H1 (cell line): ENCODE measurements at regions not wholly inside any gene's neighbourhood (a gene's known extent, or its start where the extent isn't known, plus 50 kb on each side); places are given as distances from the start of the nearest gene placed in this dataset.

Source experiments
- CTCF ChIA-PET: fragments of 300-600 bp; sonication (Branson Sonifier 250); formaldehyde crosslinking; loops from one replicate; lab custom pipeline; 2021; ENCODE audit not compliant: partially characterized antibody; lab: Charles Lee
- POLR2A ChIA-PET: fragments of 300-600 bp; sonication (Branson Sonifier 250); formaldehyde crosslinking; loops from one replicate; lab custom pipeline; 2021; ENCODE audit warnings: inconsistent platforms; ENCODE audit not compliant: partially characterized antibody; lab: Charles Lee
- DNase-seq, 2 experiments: peaks; one replicate each; pipeline versions ENCODE4 v3.0.0 to v3.0.0-alpha.2; 2010 to 2022; ENCODE audit warnings: low spot score in 2 of 2, low read depth in 1 of 2, mixed read lengths in 1 of 2
- FAIRE-seq: peaks from 2 replicates; lab custom pipeline; 2011; peaks lifted over from hg19 to GRCh38; lab: Jason Lieb, UNC
- H2AFZ ChIP-seq: 2 replicates; pipeline ENCODE4 v1.8.1; 2012; ENCODE audit warnings: low read length, inconsistent platforms
- H2AK5ac ChIP-seq: 2 replicates; pipeline ENCODE4 v1.6.1; 2013; ENCODE audit warnings: low read depth, low read length
- H2BK120ac ChIP-seq: replicated peaks from 2 replicates; pipeline ENCODE3; 2013; ENCODE audit warnings: low read depth, low read length, inconsistent platforms
- H2BK12ac ChIP-seq: 2 replicates; pipeline ENCODE4 v1.6.1; 2013; ENCODE audit warnings: low read depth, low read length
- H2BK15ac ChIP-seq: 2 replicates; pipeline ENCODE4 v1.6.1; 2013; ENCODE audit warnings: low read length
- H2BK20ac ChIP-seq: 2 replicates; pipeline ENCODE4 v1.6.1; 2013; ENCODE audit warnings: low read length
- H2BK5ac ChIP-seq: 2 replicates; pipeline ENCODE4 v1.6.1; 2013; ENCODE audit warnings: low read depth, low read length
- H3K14ac ChIP-seq: 2 replicates; pipeline ENCODE4 v1.6.1; 2013; ENCODE audit warnings: inconsistent platforms; ENCODE audit not compliant: insufficient read length
- H3K18ac ChIP-seq: 2 replicates; pipeline ENCODE4 v1.6.1; 2013; ENCODE audit warnings: low read length; ENCODE audit errors: extremely low read depth
- H3K23ac ChIP-seq: 2 replicates; pipeline ENCODE4 v1.6.1; 2013; ENCODE audit warnings: inconsistent platforms; ENCODE audit not compliant: insufficient read length
- H3K23me2 ChIP-seq: 2 replicates; pipeline ENCODE4 v1.6.1; 2013; ENCODE audit warnings: low read depth, low read length
- H3K27ac ChIP-seq: 2 replicates; pipeline ENCODE4 v1.6.1; 2011; ENCODE audit warnings: low read depth, low read length, inconsistent platforms
- H3K27me3 ChIP-seq, 4 experiments: replicated peaks in 1 of 4; 1 replicate in 1 of 4; 2 replicates in 3 of 4; pipeline versions ENCODE4 v1.6.1 to v1.8.1; 2011 to 2013; ENCODE audit warnings: low read length in 3 of 4, mild to moderate bottlenecking in 3 of 4, inconsistent platforms in 2 of 4, mixed read lengths in 2 of 4, moderate library complexity in 1 of 4; ENCODE audit not compliant: control insufficient read depth in 3 of 4, insufficient read depth in 3 of 4; ENCODE audit errors: extremely low read depth in 1 of 4
- H3K36me3 ChIP-seq, 4 experiments: 2 replicates each; pipeline versions ENCODE4 v1.6.1 to v1.8.1; 2011 to 2013; ENCODE audit warnings: mild to moderate bottlenecking in 4 of 4, low read length in 3 of 4, moderate library complexity in 2 of 4, control low read depth in 1 of 4, inconsistent platforms in 1 of 4; ENCODE audit not compliant: insufficient read depth in 4 of 4, control insufficient read depth in 2 of 4
- H3K4ac ChIP-seq: replicated peaks from 2 replicates; pipeline ENCODE3; 2013; ENCODE audit warnings: low read length, low read depth, mixed read lengths, inconsistent platforms; ENCODE audit not compliant: insufficient read length
- H3K4me1 ChIP-seq, 4 experiments: replicated peaks in 1 of 4; 1 replicate in 1 of 4; 2 replicates in 3 of 4; pipeline versions ENCODE4 v1.6.1 to v1.8.1; 2011 to 2013; ENCODE audit warnings: low read length in 3 of 4, inconsistent platforms in 2 of 4, mixed read lengths in 1 of 4; ENCODE audit not compliant: insufficient read depth in 4 of 4, control insufficient read depth in 3 of 4
- H3K4me2 ChIP-seq, 2 experiments: 2 replicates each; pipeline versions ENCODE4 v1.6.1 to v1.8.1; 2011 to 2013; ENCODE audit warnings: low read depth in 2 of 2, low read length in 2 of 2, control low read depth in 1 of 2, inconsistent platforms in 1 of 2, mild to moderate bottlenecking in 1 of 2; ENCODE audit not compliant: insufficient read depth in 1 of 2
- H3K4me3 ChIP-seq, 4 experiments: fragments of 200-600, 300-600 bp in 1 of 4; sonication (generic), shearing (Covaris generic), sonication (Bioruptor Twin) in 1 of 4; 2 replicates each; pipeline versions ENCODE4 v1.5.1 to v1.8.1; 2011 to 2016; ENCODE audit warnings: low read length in 4 of 4, low read depth in 3 of 4, control low read depth in 2 of 4, inconsistent platforms in 2 of 4, mild to moderate bottlenecking in 2 of 4, mixed read lengths in 1 of 4, moderate library complexity in 1 of 4; ENCODE audit not compliant: insufficient read depth in 2 of 4; ENCODE audit errors: extremely low read depth in 1 of 4
- H3K56ac ChIP-seq: replicated peaks from 2 replicates; pipeline ENCODE3; 2013; ENCODE audit warnings: low read depth, mild to moderate bottlenecking, mixed read lengths, low read length, inconsistent platforms; ENCODE audit not compliant: insufficient read length
- H3K79me1 ChIP-seq: 2 replicates; pipeline ENCODE4 v1.6.1; 2013; ENCODE audit warnings: low read depth, low read length, control low read depth
- H3K79me2 ChIP-seq, 2 experiments: 2 replicates each; pipeline versions ENCODE4 v1.6.1 to v1.8.1; 2012 to 2013; ENCODE audit warnings: low read length in 2 of 2, mild to moderate bottlenecking in 2 of 2, inconsistent platforms in 1 of 2; ENCODE audit not compliant: insufficient read depth in 2 of 2, control insufficient read depth in 1 of 2
- H3K9ac ChIP-seq, 4 experiments: replicated peaks in 1 of 4; 1 replicate in 1 of 4; 2 replicates in 3 of 4; pipeline versions ENCODE4 v1.6.1 to v1.8.1; 2011 to 2013; ENCODE audit warnings: low read depth in 3 of 4, low read length in 3 of 4, control low read depth in 2 of 4, mild to moderate bottlenecking in 2 of 4, moderate library complexity in 2 of 4, inconsistent platforms in 1 of 4; ENCODE audit errors: extremely low read depth in 1 of 4
- H3K9me3 ChIP-seq, 2 experiments: 2 replicates each; pipeline versions ENCODE4 v1.6.1 to v1.8.1; 2012 to 2013; ENCODE audit warnings: mild to moderate bottlenecking in 2 of 2, moderate library complexity in 2 of 2, control low read depth in 1 of 2, inconsistent platforms in 1 of 2, low read depth in 1 of 2, low read length in 1 of 2, mixed read lengths in 1 of 2; ENCODE audit not compliant: insufficient read depth in 2 of 2
- H4K20me1 ChIP-seq, 2 experiments: replicated peaks in 1 of 2; 2 replicates each; pipeline versions ENCODE3 to v1.8.1; 2011 to 2013; ENCODE audit warnings: inconsistent platforms in 2 of 2, low read length in 2 of 2, mild to moderate bottlenecking in 1 of 2; ENCODE audit not compliant: insufficient read depth in 2 of 2, control insufficient read depth in 1 of 2
- H4K5ac ChIP-seq: 2 replicates; pipeline ENCODE4 v1.6.1; 2013; ENCODE audit warnings: low read length, low read depth, mixed read lengths, inconsistent platforms; ENCODE audit not compliant: insufficient read length
- H4K8ac ChIP-seq: 2 replicates; pipeline ENCODE4 v1.8.0; 2013; ENCODE audit warnings: mild to moderate bottlenecking, moderate library complexity, low read length, inconsistent platforms; ENCODE audit not compliant: insufficient read depth; ENCODE audit errors: extremely low read depth
- H4K91ac ChIP-seq: replicated peaks from 2 replicates; pipeline ENCODE3; 2013; ENCODE audit warnings: low read length, mixed read lengths, inconsistent platforms; ENCODE audit not compliant: insufficient read length
- BACH1 ChIP-seq: IDR thresholded peaks from 2 replicates; pipeline ENCODE4 v1.6.1; 2012; ENCODE audit warnings: low read length, improper control_type of control experiment
- BCL11A ChIP-seq, 2 experiments: IDR thresholded peaks; one replicate each; pipeline ENCODE4 v1.6.1; 2011; ENCODE audit warnings: low read depth in 2 of 2, low read length in 2 of 2, mild to moderate bottlenecking in 2 of 2
- CBX5 ChIP-seq: fragments of 300-800, 300-1000 bp; sonication (generic); IDR thresholded peaks from 2 replicates; pipeline ENCODE4 v1.7.1; 2016; ENCODE audit warnings: antibody characterized with exemption, low read length, low read depth
- CHD2 ChIP-seq: IDR thresholded peaks from 2 replicates; pipeline ENCODE4 v1.6.1; 2012; ENCODE audit warnings: low read length, improper control_type of control experiment
- EZH2 ChIP-seq: fragments of 200-600 bp; sonication (generic); IDR thresholded peaks from 2 replicates; pipeline ENCODE4 v1.7.1; 2012; ENCODE audit warnings: low read depth, mild to moderate bottlenecking, moderate library complexity, low read length, inconsistent platforms; ENCODE audit not compliant: severe bottlenecking
- JUN ChIP-seq: IDR thresholded peaks from 2 replicates; pipeline ENCODE4 v1.6.1; 2011; ENCODE audit warnings: low read depth, mild to moderate bottlenecking, improper control_type of control experiment, low read length
- JUND ChIP-seq: IDR thresholded peaks from 2 replicates; pipeline ENCODE4 v1.6.1; 2011; ENCODE audit warnings: mild to moderate bottlenecking, improper control_type of control experiment, low read length
- MAFK ChIP-seq: IDR thresholded peaks from 2 replicates; pipeline ENCODE4 v1.6.1; 2012; ENCODE audit warnings: low read depth, mild to moderate bottlenecking, improper control_type of control experiment, low read length
- PHF8 ChIP-seq: fragments of 200-600 bp; sonication (generic); conservative IDR thresholded peaks from 2 replicates; pipeline ENCODE4 v1.7.1; 2012; ENCODE audit warnings: low read depth, mild to moderate bottlenecking, inconsistent platforms, low read length, moderate library complexity
- POLR2A ChIP-seq, 2 experiments: IDR thresholded peaks; 1 replicate in 1 of 2; 2 replicates in 1 of 2; pipeline ENCODE4 v1.6.1; 2011; ENCODE audit warnings: low read depth in 2 of 2, low read length in 2 of 2, mild to moderate bottlenecking in 2 of 2; ENCODE audit errors: control extremely low read depth in 1 of 2
- RAD21 ChIP-seq, 2 experiments: IDR thresholded peaks in 1 of 2; conservative IDR thresholded peaks in 1 of 2; 2 replicates each; pipeline ENCODE4 v1.6.1; 2011; ENCODE audit warnings: low read depth in 2 of 2, low read length in 2 of 2, improper control_type of control experiment in 1 of 2, inconsistent platforms in 1 of 2, mild to moderate bottlenecking in 1 of 2, moderate library complexity in 1 of 2
- RNF2 ChIP-seq: fragments of 200-900, 300-1000 bp; sonication (generic); IDR thresholded peaks from 2 replicates; pipeline ENCODE4 v1.7.1; 2016; ENCODE audit warnings: borderline replicate concordance, low read depth, mild to moderate bottlenecking, antibody characterized with exemption, low read length; ENCODE audit not compliant: poor library complexity, severe bottlenecking; ENCODE audit errors: missing control alignments
- SIN3A ChIP-seq, 2 experiments: IDR thresholded peaks in 1 of 2; conservative IDR thresholded peaks in 1 of 2; 2 replicates each; pipeline ENCODE4 v1.6.1; 2011 to 2012; ENCODE audit warnings: low read length in 2 of 2, improper control_type of control experiment in 1 of 2, low read depth in 1 of 2, mild to moderate bottlenecking in 1 of 2
- SIX5 ChIP-seq: IDR thresholded peaks from 2 replicates; pipeline ENCODE4 v1.6.1; 2011; ENCODE audit warnings: mild to moderate bottlenecking, low read depth, low read length
- WGBS, 2 experiments: shearing (Covaris generic) in 1 of 2; methylation state at CpG; one replicate each; pipeline versions ENCODE4 v1.1.6 to v1.1.7; 2013 to 2015; ENCODE audit warnings: low lambda C conversion rate in 2 of 2, mixed read lengths in 2 of 2, inconsistent platforms in 1 of 2, low coverage in 1 of 2, missing lambda C conversion rate in 1 of 2; ENCODE audit not compliant: insufficient replicate concordance in 2 of 2, insufficient coverage in 1 of 2, insufficient read length in 1 of 2; ENCODE audit errors: extremely low coverage in 1 of 2, missing lambda C conversion rate in 1 of 2; 5-methylcytosine and 5-hydroxymethylcytosine counted together
- TF ChIP-seq, protein P1 (sequence below): IDR thresholded peaks from 2 replicates; pipeline ENCODE4 v1.6.1; 2011; ENCODE audit warnings: low read depth, mild to moderate bottlenecking, low read length; ENCODE audit not compliant: insufficient read depth

DNA sequence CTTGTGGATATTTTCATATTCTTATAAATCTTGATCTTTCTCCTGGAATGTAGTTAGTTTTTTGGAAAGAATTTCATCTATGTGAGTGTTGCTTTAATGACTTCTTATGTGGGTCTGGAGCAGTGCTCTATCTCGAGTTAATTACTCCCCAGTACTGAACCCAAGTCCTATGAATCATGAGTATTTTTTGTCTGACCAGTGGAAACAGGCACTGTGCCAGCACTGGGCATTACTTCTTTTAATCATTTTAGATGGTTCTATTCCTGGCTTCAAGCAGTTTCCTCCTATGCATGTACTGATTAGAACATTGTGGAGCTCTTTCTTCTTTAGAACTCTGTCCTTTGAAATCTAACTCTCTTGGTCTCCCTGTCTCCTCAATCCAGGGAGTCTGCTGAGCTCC is 466.3 kb downstream of the PCDH17 start:
- no peak overlapping the region for H3K14ac ChIP-seq
- H2AK5ac ChIP-seq = no peak overlapping the region
- no peaks in the 10 kb centered on the region for H3K4me1 ChIP-seq
- H2BK20ac ChIP-seq = no peak overlapping the region
- H3K9me3 ChIP-seq = no peaks in the 10 kb centered on the region
- H4K20me1 ChIP-seq = no peaks in the 10 kb centered on the region
- ChIA-PET CTCF (no interaction called here), POLR2A (no interaction called here)
- no peak overlapping the region for H4K5ac ChIP-seq
- no peak overlapping the region for H3K18ac ChIP-seq
- H3K36me3 ChIP-seq = no peaks in the 10 kb centered on the region
- no peak overlapping the region for H3K9ac ChIP-seq
- DNase-seq (no peak), FAIRE-seq (no peak)
- H3K23me2 ChIP-seq = no peaks in the 10 kb centered on the region
- H2BK12ac ChIP-seq = no peak overlapping the region
- no peaks in the 10 kb centered on the region for H3K27me3 ChIP-seq
- WGBS, 2 experiments = 85% methylated on average over 1 of the region's 1 CpG; no CpG with 5 or more reads in 1 of the 2 experiments
- H3K4ac ChIP-seq = no peak overlapping the region
- no peak overlapping the region for H2BK120ac ChIP-seq
- H4K91ac ChIP-seq = no peak overlapping the region
- no peak overlapping the region for H3K4me3 ChIP-seq
- H2AFZ ChIP-seq = no peak overlapping the region
- no peak overlapping the region for H2BK15ac ChIP-seq
- no peak overlapping the region for H4K8ac ChIP-seq
- no peaks in the 10 kb centered on the region for H3K79me2 ChIP-seq
- no peak overlapping the region for H3K56ac ChIP-seq
- H3K23ac ChIP-seq = no peak overlapping the region
- H3K27ac ChIP-seq = no peak overlapping the region
- no peak overlapping the region for H2BK5ac ChIP-seq
- H3K79me1 ChIP-seq = no peaks in the 10 kb centered on the region
- no peak overlapping the region for H3K4me2 ChIP-seq
- TF ChIP-seq RAD21 (IDR thresholded peaks at IDR 0.05 in 1 of 2, conservative IDR thresholded peaks at IDR 0.05 in 1 of 2; ENCODE audit: low read depth in 2 of 2, low read length in 2 of 2) (no peak), EZH2 (no peak), MAFK (no peak), JUND (no peak), PHF8 (no peak), JUN (no peak), CBX5 (no peak), SIX5 (no peak), SIN3A (conservative IDR thresholded peaks at IDR 0.05 in 1 of 2, IDR thresholded peaks at IDR 0.05 in 1 of 2; ENCODE audit: low read depth in 1 of 2, low read length in 2 of 2) (no peak), POLR2A (IDR thresholded peaks at IDR 0.05; ENCODE audit: control extremely low read depth in 1 of 2, low read depth in 2 of 2, low read length in 2 of 2) (no peak), BACH1 (no peak), BCL11A (IDR thresholded peaks at IDR 0.05; ENCODE audit: low read depth in 2 of 2, low read length in 2 of 2) (no peak), CHD2 (no peak), RNF2 (no peak)
- TF ChIP-seq, protein P1, sequence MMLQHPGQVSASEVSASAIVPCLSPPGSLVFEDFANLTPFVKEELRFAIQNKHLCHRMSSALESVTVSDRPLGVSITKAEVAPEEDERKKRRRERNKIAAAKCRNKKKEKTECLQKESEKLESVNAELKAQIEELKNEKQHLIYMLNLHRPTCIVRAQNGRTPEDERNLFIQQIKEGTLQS = no peak
